ENCODE measurements at regions not wholly inside any gene's neighbourhood (a gene's known extent, or its start where the extent isn't known, plus 50 kb on each side); places are given as distances from the start of the nearest gene placed in this dataset.
A peak's percentile ranks its signal among the peaks of the same experiment; 100 is the strongest.

- no peak overlapping the region for H3K27ac ChIP-seq (ENCODE audit: low read depth, low read length)
- H3K4me1 ChIP-seq (ENCODE audit: control insufficient read depth in 3 of 3, insufficient read depth in 3 of 3, low read length in 3 of 3): peaks cover 13 to 31% (median 27%) of the 10 kb centered on the region in 3 donors
These were observed 143.9 kb downstream of the C9orf50 start for GRCh38 chr9:129476821-129477611.

GRCh38 chr9:129474740-129475404, 146.0 kb downstream of the C9orf50 start:
- Histone ChIP-seq H3K36me3 (ENCODE audit: control insufficient read depth in 3 of 3, insufficient read depth in 3 of 3, low read length in 3 of 3) (no peaks in the 10 kb centered on the region), H3K27ac (ENCODE audit: low read depth, low read length) (no peak overlapping the region), H3K27me3 (ENCODE audit: control insufficient read depth in 3 of 3, insufficient read depth in 3 of 3, low read length in 3 of 3) (no peaks in the 10 kb centered on the region), H3K9me3 (ENCODE audit: control insufficient read depth in 3 of 3, low read length in 3 of 3) (peaks cover 0 to 5% (median 0%) of the 10 kb centered on the region in 3 donors), H3K4me1 (ENCODE audit: control insufficient read depth in 3 of 3, insufficient read depth in 3 of 3, low read length in 3 of 3) (peaks cover 0 to 14% (median 11%) of the 10 kb centered on the region in 3 donors), H3K9ac (ENCODE audit: low read depth in 1 of 3, low read length in 3 of 3) (no peak overlapping the region), H3K4me3 (ENCODE audit: low read length in 3 of 3) (no peak overlapping the region)

More at GRCh38 chr9:129476821-129477611, 143.9 kb downstream of the C9orf50 start:
- Histone ChIP-seq H3K9me3 (ENCODE audit: control insufficient read depth in 3 of 3, low read length in 3 of 3) (peaks cover 0 to 5% (median 0%) of the 10 kb centered on the region in 3 donors), H3K27me3 (ENCODE audit: control insufficient read depth in 3 of 3, insufficient read depth in 3 of 3, low read length in 3 of 3) (no peaks in the 10 kb centered on the region), H3K9ac (ENCODE audit: low read depth in 1 of 3, low read length in 3 of 3) (peak overlapping the region in 1 of 3 donors; percentile 45), H3K36me3 (ENCODE audit: control insufficient read depth in 3 of 3, insufficient read depth in 3 of 3, low read length in 3 of 3) (no peaks in the 10 kb centered on the region), H3K4me3 (ENCODE audit: low read length in 3 of 3) (no peak overlapping the region)

- Histone ChIP-seq H3K4me3 (ENCODE audit: low read length in 3 of 3) (no peak overlapping the region), H3K36me3 (ENCODE audit: control insufficient read depth in 3 of 3, insufficient read depth in 3 of 3, low read length in 3 of 3) (no peaks in the 10 kb centered on the region), H3K9ac (ENCODE audit: low read depth in 1 of 3, low read length in 3 of 3) (no peak overlapping the region), H3K9me3 (ENCODE audit: control insufficient read depth in 3 of 3, low read length in 3 of 3) (peaks cover 0 to 5% (median 0%) of the 10 kb centered on the region in 3 donors), H3K27ac (ENCODE audit: low read depth, low read length) (no peak overlapping the region), H3K27me3 (ENCODE audit: control insufficient read depth in 3 of 3, insufficient read depth in 3 of 3, low read length in 3 of 3) (no peaks in the 10 kb centered on the region), H3K4me1 (ENCODE audit: control insufficient read depth in 3 of 3, insufficient read depth in 3 of 3, low read length in 3 of 3) (peaks cover 0 to 12% (median 6%) of the 10 kb centered on the region in 3 donors)
These were observed 147.2 kb downstream of the C9orf50 start for GRCh38 chr9:129473523-129474244.

GRCh38 chr9:129472651-129473102, 148.2 kb downstream of the C9orf50 start:
- Histone ChIP-seq H3K4me1 (ENCODE audit: control insufficient read depth in 3 of 3, insufficient read depth in 3 of 3, low read length in 3 of 3) (peaks cover 0 to 12% (median 6%) of the 10 kb centered on the region in 3 donors), H3K9me3 (ENCODE audit: control insufficient read depth in 3 of 3, low read length in 3 of 3) (peaks cover 0 to 5% (median 0%) of the 10 kb centered on the region in 3 donors), H3K4me3 (ENCODE audit: low read length in 3 of 3) (no peak overlapping the region), H3K36me3 (ENCODE audit: control insufficient read depth in 3 of 3, insufficient read depth in 3 of 3, low read length in 3 of 3) (no peaks in the 10 kb centered on the region), H3K9ac (ENCODE audit: low read depth in 1 of 3, low read length in 3 of 3) (no peak overlapping the region), H3K27me3 (ENCODE audit: control insufficient read depth in 3 of 3, insufficient read depth in 3 of 3, low read length in 3 of 3) (no peaks in the 10 kb centered on the region), H3K27ac (ENCODE audit: low read depth, low read length) (no peak overlapping the region)

GRCh38 chr9:129471201-129472019, 149.5 kb downstream of the C9orf50 start:
- no peaks in the 10 kb centered on the region for H3K27me3 ChIP-seq (ENCODE audit: control insufficient read depth in 3 of 3, insufficient read depth in 3 of 3, low read length in 3 of 3)
- no peak overlapping the region for H3K4me3 ChIP-seq (ENCODE audit: low read length in 3 of 3)
- peaks cover 0 to 5% (median 0%) of the 10 kb centered on the region in 3 donors for H3K9me3 ChIP-seq (ENCODE audit: control insufficient read depth in 3 of 3, low read length in 3 of 3)
- H3K4me1 ChIP-seq (ENCODE audit: control insufficient read depth in 3 of 3, insufficient read depth in 3 of 3, low read length in 3 of 3): peaks cover 0 to 6% (median 4%) of the 10 kb centered on the region in 3 donors
- no peak overlapping the region for H3K9ac ChIP-seq (ENCODE audit: low read depth in 1 of 3, low read length in 3 of 3)
- H3K27ac ChIP-seq (ENCODE audit: low read depth, low read length): no peak overlapping the region
- H3K36me3 ChIP-seq (ENCODE audit: control insufficient read depth in 3 of 3, insufficient read depth in 3 of 3, low read length in 3 of 3): no peaks in the 10 kb centered on the region

- H3K9me3 ChIP-seq (ENCODE audit: control insufficient read depth in 3 of 3, low read length in 3 of 3): peaks cover 0 to 4% (median 0%) of the 10 kb centered on the region in 3 donors
- no peak overlapping the region for H3K4me3 ChIP-seq (ENCODE audit: low read length in 3 of 3)
- no peak overlapping the region for H3K27ac ChIP-seq (ENCODE audit: low read depth, low read length)
- no peak overlapping the region for H3K9ac ChIP-seq (ENCODE audit: low read depth in 1 of 3, low read length in 3 of 3)
- peaks cover 7 to 13% (median 12%) of the 10 kb centered on the region in 3 donors for H3K4me1 ChIP-seq (ENCODE audit: control insufficient read depth in 3 of 3, insufficient read depth in 3 of 3, low read length in 3 of 3)
- H3K27me3 ChIP-seq (ENCODE audit: control insufficient read depth in 3 of 3, insufficient read depth in 3 of 3, low read length in 3 of 3): no peaks in the 10 kb centered on the region
- H3K36me3 ChIP-seq (ENCODE audit: control insufficient read depth in 3 of 3, insufficient read depth in 3 of 3, low read length in 3 of 3): no peaks in the 10 kb centered on the region
These were observed 150.9 kb downstream of the C9orf50 start for GRCh38 chr9:129469988-129470316.

- no peak overlapping the region for H3K27ac ChIP-seq (ENCODE audit: low read depth, low read length)
- peaks cover 10 to 16% (median 13%) of the 10 kb centered on the region in 3 donors for H3K4me1 ChIP-seq (ENCODE audit: control insufficient read depth in 3 of 3, insufficient read depth in 3 of 3, low read length in 3 of 3)
- H3K27me3 ChIP-seq (ENCODE audit: control insufficient read depth in 3 of 3, insufficient read depth in 3 of 3, low read length in 3 of 3): no peaks in the 10 kb centered on the region
- H3K4me3 ChIP-seq (ENCODE audit: low read length in 3 of 3): no peak overlapping the region
- no peak overlapping the region for H3K9ac ChIP-seq (ENCODE audit: low read depth in 1 of 3, low read length in 3 of 3)
- H3K36me3 ChIP-seq (ENCODE audit: control insufficient read depth in 3 of 3, insufficient read depth in 3 of 3, low read length in 3 of 3): no peaks in the 10 kb centered on the region
- H3K9me3 ChIP-seq (ENCODE audit: control insufficient read depth in 3 of 3, low read length in 3 of 3): no peaks in the 10 kb centered on the region
These were observed 151.5 kb downstream of the C9orf50 start for GRCh38 chr9:129469188-129469987.

GRCh38 chr9:129467739-129468666, 152.9 kb downstream of the C9orf50 start:
- Histone ChIP-seq H3K9me3 (ENCODE audit: control insufficient read depth in 3 of 3, low read length in 3 of 3) (no peaks in the 10 kb centered on the region), H3K4me1 (ENCODE audit: control insufficient read depth in 3 of 3, insufficient read depth in 3 of 3, low read length in 3 of 3) (peaks cover 9 to 11% (median 10%) of the 10 kb centered on the region in 3 donors), H3K36me3 (ENCODE audit: control insufficient read depth in 3 of 3, insufficient read depth in 3 of 3, low read length in 3 of 3) (no peaks in the 10 kb centered on the region), H3K27me3 (ENCODE audit: control insufficient read depth in 3 of 3, insufficient read depth in 3 of 3, low read length in 3 of 3) (no peaks in the 10 kb centered on the region), H3K9ac (ENCODE audit: low read depth in 1 of 3, low read length in 3 of 3) (no peak overlapping the region), H3K27ac (ENCODE audit: low read depth, low read length) (no peak overlapping the region), H3K4me3 (ENCODE audit: low read length in 3 of 3) (no peak overlapping the region)

All from skeletal muscle tissue (tissue), 3 donors.